ENCODE measurements at regions not wholly inside any gene's neighbourhood (a gene's known extent, or its start where the extent isn't known, plus 50 kb on each side); places are given as distances from the start of the nearest gene placed in this dataset.
"Not testable (repeated sequence)": the region's sequence is repeated elsewhere in the genome, so short reads cannot be mapped to it uniquely, and the experiment has no call there.

DNA sequence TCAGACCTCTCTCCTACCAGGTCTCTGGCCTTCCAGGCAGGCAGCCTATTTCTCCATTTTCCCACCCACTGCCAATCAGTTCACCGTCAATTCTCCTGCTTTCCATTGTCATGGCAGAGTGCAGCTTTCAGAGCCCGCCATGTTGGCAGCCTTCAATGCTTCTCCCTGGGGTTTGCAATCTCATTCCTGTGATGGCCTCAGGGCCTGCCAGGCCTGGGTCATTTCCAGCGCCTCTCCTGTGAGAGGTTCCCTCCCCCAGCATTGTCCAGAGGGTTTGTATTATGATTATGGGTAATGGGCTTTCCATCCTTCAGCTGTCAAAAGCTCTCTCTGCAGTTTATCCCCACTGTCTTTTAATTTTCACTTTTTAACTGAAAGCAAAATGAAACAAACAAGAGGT is 716.6 kb upstream of the CDH8 start:
- DNase-seq, result no peak
- TF ChIP-seq POLR2A (IDR thresholded peaks at IDR 0.05) (no peak), CTCF (IDR thresholded peaks at IDR 0.05) (no peak)
- H3K27me3 ChIP-seq, result no peaks in the 10 kb centered on the region
- H3K36me3 ChIP-seq, result no peaks in the 10 kb centered on the region
- H3K4me1 ChIP-seq, result no peaks in the 10 kb centered on the region
- H3K27ac ChIP-seq, result no peak overlapping the region
- H3K9me3 ChIP-seq, result peaks cover 0 to 4% (median 0%) of the 10 kb centered on the region in 4 donors
- H3K4me3 ChIP-seq, result no peak overlapping the region

DNA sequence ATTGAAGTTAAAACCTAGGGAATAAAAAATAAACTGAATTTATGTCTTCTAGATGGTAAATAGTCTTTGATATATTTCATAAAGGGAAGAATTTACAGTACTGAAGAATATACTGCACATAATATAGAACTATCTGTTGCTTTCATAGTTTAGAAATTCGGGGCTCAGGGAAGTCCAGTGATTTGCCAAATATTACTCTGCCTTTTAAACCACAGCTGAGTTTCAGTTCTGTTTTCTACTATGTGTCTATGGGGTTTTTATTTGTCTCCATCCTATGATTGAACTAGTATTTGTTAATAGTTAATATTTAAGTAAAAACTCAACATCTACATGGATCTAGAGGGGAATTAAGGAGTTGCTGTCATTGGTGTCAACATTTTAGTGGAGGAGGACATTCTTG is 715.0 kb upstream of the CDH8 start:
- DNase-seq, result no peak
- Histone ChIP-seq H3K4me1 (no peaks in the 10 kb centered on the region), H3K27ac (no peak overlapping the region), H3K9me3 (peaks cover 0 to 4% (median 0%) of the 10 kb centered on the region in 4 donors), H3K4me3 (no peak overlapping the region), H3K36me3 (no peaks in the 10 kb centered on the region), H3K27me3 (no peaks in the 10 kb centered on the region)
- TF ChIP-seq POLR2A (IDR thresholded peaks at IDR 0.05) (no peak), CTCF (IDR thresholded peaks at IDR 0.05) (no peak)

DNA sequence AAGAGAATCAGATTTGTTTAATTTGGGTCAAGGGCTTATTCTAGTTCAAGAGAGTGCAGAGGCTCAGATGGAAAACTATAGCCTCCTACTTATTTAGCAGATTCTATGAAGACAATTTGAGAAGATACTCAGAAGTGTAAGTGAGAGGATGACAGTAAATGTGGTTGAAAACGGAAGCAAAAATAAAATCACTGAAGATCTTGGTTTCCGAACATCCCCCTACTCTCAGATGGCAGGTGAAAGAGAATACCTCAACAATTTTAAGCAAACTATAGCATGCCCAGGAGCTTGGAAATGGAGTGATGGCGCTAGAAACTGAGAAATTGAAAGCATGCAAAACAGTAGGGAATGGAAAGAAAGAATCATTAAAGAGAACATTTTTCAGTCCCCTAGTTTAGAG is 705.5 kb upstream of the CDH8 start:
- H3K9me3 ChIP-seq, result no peaks in the 10 kb centered on the region
- no peaks in the 10 kb centered on the region for H3K27me3 ChIP-seq
- DNase-seq, result no peak
- no peak for TF ChIP-seq CTCF (IDR thresholded peaks at IDR 0.05)
- TF ChIP-seq POLR2A (IDR thresholded peaks at IDR 0.05), result no peak
- no peak overlapping the region for H3K4me3 ChIP-seq
- no peaks in the 10 kb centered on the region for H3K4me1 ChIP-seq
- H3K27ac ChIP-seq, result no peak overlapping the region
- H3K36me3 ChIP-seq, result no peaks in the 10 kb centered on the region

DNA sequence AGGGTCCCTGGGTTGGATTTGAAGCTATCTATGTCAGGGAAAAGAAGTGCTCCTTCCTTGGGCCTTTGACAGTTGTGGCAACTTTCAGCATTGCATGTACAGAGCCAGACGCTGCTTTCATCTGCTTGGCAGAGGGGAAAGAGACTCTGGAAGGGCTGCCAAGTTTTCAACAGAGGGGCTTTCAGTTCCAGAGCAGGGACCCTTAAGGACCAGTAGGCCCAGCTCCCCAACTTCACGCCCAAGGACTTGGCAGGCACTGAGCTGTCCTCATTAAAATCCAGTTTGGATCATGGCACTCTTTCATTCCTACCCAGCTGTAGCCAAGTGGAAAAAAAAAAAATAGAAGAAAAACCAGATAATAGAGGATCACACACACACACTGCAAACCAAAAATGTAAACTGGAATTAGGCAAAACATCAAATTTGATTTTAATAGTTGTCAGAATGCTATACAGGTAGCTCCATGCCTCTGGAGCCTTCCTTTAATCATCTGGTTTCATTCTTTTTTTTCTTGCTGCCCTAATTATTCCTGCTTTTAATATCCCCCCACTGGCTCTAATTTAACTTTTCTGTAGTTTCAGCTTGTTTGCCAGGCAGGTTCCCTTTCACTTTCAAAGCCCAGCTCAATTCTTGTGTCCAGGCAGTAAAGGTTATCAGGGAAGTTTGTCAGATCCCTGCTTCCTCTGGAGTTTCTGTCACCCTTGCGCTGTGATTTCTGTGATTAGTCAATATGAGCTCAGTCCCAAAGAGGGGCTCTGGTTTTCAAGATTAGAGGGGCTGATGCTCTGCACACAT is 702.6 kb upstream of the CDH8 start:
- no peak for DNase-seq

GRCh38 chr16:62732092-62732491 is 695.9 kb upstream of the CDH8 start:
- no peak overlapping the region for H3K4me3 ChIP-seq
- TF ChIP-seq CTCF (IDR thresholded peaks at IDR 0.05), result no peak
- no peak for TF ChIP-seq POLR2A (IDR thresholded peaks at IDR 0.05)
- H3K9me3 ChIP-seq, result no peaks in the 10 kb centered on the region
- no peaks in the 10 kb centered on the region for H3K4me1 ChIP-seq
- no peak for DNase-seq
- H3K27me3 ChIP-seq, result no peaks in the 10 kb centered on the region
- no peaks in the 10 kb centered on the region for H3K36me3 ChIP-seq
- H3K27ac ChIP-seq, result no peak overlapping the region

More for the DNA sequence above, 702.6 kb upstream of the CDH8 start:
- H3K27ac ChIP-seq, result no peak overlapping the region
- no peaks in the 10 kb centered on the region for H3K9me3 ChIP-seq
- no peaks in the 10 kb centered on the region for H3K4me1 ChIP-seq
- no peaks in the 10 kb centered on the region for H3K36me3 ChIP-seq
- H3K4me3 ChIP-seq, result no peak overlapping the region
- H3K27me3 ChIP-seq, result no peaks in the 10 kb centered on the region
- TF ChIP-seq CTCF (IDR thresholded peaks at IDR 0.05), result no peak
- no peak for TF ChIP-seq POLR2A (IDR thresholded peaks at IDR 0.05)

DNA sequence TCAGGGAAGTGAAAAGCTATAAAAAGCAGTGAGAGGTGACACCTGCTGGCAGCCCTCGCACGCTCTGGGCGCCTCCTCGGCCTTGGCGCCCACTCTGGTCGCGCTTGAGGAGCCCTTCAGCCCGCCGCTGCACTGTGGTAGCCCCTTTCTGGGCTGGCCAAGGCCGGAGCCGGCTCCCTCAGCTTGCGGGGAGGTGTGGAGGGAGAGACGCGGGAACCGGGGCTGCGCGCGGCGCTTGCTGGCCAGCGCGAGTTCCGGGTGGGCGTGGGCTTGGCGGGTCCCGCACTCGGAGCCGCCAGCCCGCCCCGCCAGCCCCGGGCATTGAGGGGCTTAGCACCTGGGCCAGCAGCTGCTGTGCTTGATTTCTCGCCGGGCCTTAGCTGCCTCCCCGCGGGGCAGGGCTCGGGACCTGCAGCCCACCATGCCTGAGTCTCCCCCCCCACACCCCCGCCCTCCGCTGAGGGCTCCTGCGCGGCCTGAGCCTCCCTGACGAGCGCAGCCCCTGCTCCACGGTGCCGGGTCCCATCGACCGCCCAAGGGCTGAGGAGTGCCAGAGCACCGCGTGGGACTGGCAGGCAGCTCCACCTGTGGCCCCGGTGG is 688.5 kb upstream of the CDH8 start:
- not testable (repeated sequence) for H3K27ac ChIP-seq, H3K36me3 ChIP-seq, H3K27me3 ChIP-seq, H3K4me1 ChIP-seq, DNase-seq, H3K4me3 ChIP-seq, H3K9me3 ChIP-seq
